SJSA1 (cell line): ENCODE measurements at regions not wholly inside any gene's neighbourhood (a gene's known extent, or its start where the extent isn't known, plus 50 kb on each side); places are given as distances from the start of the nearest gene placed in this dataset.
A peak's percentile ranks its signal among the peaks of the same experiment; 100 is the strongest.

Experiments used
- DNase-seq, 2 experiments: peaks; one replicate each; pipeline ENCODE4 v3.0.0-alpha.2; 2015 to 2020; ENCODE audit warnings: low spot score in 2 of 2, low read depth in 1 of 2
- H3K27ac ChIP-seq: fragments of 250-450 bp; sonication (Bioruptor Pico); 2 replicates; pipeline ENCODE4 v1.5.1; 2020; ENCODE audit warnings: mild to moderate bottlenecking, moderate library complexity
- H3K27me3 ChIP-seq: fragments of 250-450 bp; sonication (Bioruptor Pico); replicated peaks from 2 replicates; pipeline ENCODE4 v1.5.1; 2020; ENCODE audit warnings: mild to moderate bottlenecking, moderate library complexity
- H3K36me3 ChIP-seq: fragments of 250-450 bp; sonication (Bioruptor Pico); 2 replicates; pipeline ENCODE4 v1.5.1; 2020; ENCODE audit warnings: mild to moderate bottlenecking
- H3K4me1 ChIP-seq: fragments of 250-450 bp; sonication (Bioruptor Pico); replicated peaks from 2 replicates; pipeline ENCODE4 v1.6.1; 2021; ENCODE audit warnings: mild to moderate bottlenecking
- H3K4me3 ChIP-seq: fragments of 250-450 bp; sonication (Bioruptor Pico); 2 replicates; pipeline ENCODE4 v1.5.1; 2020; ENCODE audit warnings: mild to moderate bottlenecking
- H3K9me3 ChIP-seq: fragments of 250-450 bp; sonication (Bioruptor Pico); replicated peaks from 2 replicates; pipeline ENCODE4 v1.5.1; 2020; ENCODE audit warnings: mild to moderate bottlenecking

DNA sequence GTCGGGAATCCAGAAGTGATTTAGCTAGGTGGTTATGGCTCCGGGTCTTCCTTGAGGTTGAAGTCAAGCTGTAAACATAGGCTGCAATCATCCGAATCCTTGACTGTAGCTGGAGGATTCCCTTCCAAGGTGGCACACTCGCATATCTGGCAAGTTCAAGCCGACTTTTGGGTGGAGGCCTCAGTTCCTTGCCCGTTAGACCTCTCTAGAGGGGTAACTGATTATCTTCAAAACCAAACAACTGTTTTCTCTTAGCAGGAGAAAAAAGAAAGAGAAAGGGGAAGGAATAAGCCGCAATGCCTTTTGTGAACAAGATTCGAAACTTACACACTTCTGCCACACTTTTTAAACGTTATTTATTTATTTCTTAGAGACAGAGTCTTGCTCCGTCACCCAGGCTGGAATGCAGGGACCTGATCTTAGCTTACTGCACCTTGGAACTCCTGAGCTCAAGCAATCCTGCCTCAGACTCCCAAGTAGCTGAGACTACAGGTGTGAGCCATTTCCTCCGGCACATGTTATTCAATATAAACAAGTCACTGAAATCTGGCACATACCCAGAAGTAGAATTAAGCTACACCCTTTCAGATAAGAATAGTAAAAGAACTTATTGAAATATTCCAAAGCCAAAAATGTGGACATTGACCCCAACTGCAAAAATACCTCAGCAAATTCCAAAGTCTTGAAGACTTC is 76.3 kb downstream of the HFE start:
- Histone ChIP-seq H3K4me1 (peaks cover 8% of the 10 kb centered on the region), H3K36me3 (no peaks in the 10 kb centered on the region), H3K9me3 (no peaks in the 10 kb centered on the region), H3K27ac (no peak overlapping the region), H3K27me3 (no peaks in the 10 kb centered on the region), H3K4me3 (no peak overlapping the region)
- no peak for DNase-seq

DNA sequence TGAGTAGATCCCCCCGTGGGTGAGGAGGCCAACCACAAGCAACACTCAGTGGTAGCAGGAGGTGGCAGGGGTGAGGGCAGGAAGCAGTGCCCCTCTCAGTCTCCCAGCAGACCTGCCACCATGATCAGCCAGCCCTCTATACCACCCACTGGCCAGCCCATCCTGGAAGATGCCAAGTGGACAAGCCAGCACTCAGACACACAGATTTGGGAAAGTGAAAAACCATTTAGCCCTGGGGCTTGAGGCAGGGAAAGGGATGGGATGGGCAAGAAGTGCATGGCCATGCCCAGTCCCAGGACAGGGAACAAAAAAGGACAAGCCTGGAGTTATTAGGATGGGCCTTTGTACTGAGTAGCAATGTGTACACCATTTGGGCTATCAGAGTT is 76.9 kb downstream of the HFE start:
- no peak for DNase-seq
- Histone ChIP-seq H3K36me3 (no peaks in the 10 kb centered on the region), H3K4me1 (peaks cover 8% of the 10 kb centered on the region), H3K27me3 (no peaks in the 10 kb centered on the region), H3K27ac (no peak overlapping the region), H3K4me3 (no peak overlapping the region), H3K9me3 (no peaks in the 10 kb centered on the region)

- H3K4me3 ChIP-seq, result no peak overlapping the region
- DNase-seq, result no peak
- H3K4me1 ChIP-seq, result no peaks in the 10 kb centered on the region
- H3K27me3 ChIP-seq, result no peaks in the 10 kb centered on the region
- H3K36me3 ChIP-seq, result no peaks in the 10 kb centered on the region
- H3K27ac ChIP-seq, result no peak overlapping the region
- H3K9me3 ChIP-seq, result no peaks in the 10 kb centered on the region
Observed at GRCh38 chr6:26165261-26165790, 78.1 kb downstream of the HFE start.

DNA sequence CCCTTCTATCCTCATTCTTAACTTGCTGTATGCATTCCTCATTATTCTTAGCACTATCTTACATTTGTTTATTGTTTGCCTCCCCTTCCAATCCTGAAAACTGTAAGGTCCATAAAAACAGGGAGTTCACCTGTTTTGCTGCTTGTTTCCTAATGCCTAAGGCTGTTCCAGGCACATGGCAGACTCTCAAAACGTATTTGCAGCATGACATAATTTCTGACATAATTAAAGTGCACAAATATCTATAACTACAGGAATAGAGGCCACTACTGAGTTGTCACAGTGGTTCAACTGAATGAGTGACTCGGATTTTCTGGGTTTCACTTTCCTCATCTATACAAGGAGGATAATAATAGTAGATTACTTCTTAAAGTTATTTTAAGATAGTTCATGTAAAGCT is 83.0 kb downstream of the HFE start:
- no peak overlapping the region for H3K27ac ChIP-seq
- DNase-seq, result no peak
- no peak overlapping the region for H3K4me3 ChIP-seq
- H3K9me3 ChIP-seq, result no peaks in the 10 kb centered on the region
- H3K27me3 ChIP-seq, result no peaks in the 10 kb centered on the region
- H3K36me3 ChIP-seq, result no peaks in the 10 kb centered on the region
- peaks cover 12% of the 10 kb centered on the region for H3K4me1 ChIP-seq

DNA sequence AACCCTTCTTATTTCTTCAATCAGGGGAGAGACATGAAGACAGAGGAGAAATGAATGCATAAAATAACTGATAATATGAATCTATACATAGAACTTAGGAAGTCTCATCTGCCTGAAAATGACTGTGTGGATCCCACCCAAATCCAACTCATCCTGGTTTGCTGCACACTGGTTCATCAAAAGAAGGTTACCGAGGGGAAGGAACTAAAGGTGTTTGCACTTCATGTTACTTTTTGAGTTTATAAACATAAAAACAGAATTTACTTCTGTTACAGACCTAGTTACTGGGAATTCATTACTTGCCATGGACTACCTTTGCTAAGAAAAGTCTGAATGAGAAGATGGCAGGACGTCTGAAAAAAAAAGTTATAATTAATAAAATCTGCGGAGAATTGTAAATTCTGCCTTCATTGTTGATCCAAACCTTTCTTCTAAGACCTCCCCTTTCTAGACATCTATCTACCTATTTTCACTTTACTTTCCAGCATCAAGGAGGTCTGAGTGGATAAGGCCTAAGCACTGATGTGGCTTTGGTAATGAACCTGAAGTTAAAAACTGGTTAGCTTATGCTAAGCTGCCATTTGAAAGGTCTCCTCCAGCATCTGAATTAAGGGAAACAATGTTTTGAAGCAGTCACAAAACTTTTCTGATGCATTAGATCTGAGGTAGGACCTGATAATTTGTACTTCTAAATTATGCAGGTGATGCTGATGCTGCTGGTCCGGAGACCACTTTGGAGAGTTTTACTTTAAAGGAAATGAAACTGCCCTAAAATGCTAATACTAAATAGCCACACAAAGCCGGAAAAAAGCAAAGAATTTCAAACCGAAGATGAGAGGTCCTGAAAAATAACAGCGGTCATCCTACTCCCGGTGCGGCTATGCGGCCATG is 84.0 kb downstream of the HFE start:
- Histone ChIP-seq H3K4me1 (peaks cover 12% of the 10 kb centered on the region), H3K9me3 (no peaks in the 10 kb centered on the region), H3K4me3 (peak overlapping the region; percentile 55), H3K27ac (peak overlapping the region; percentile 86), H3K36me3 (no peaks in the 10 kb centered on the region), H3K27me3 (no peaks in the 10 kb centered on the region)
- no peak for DNase-seq

- no peaks in the 10 kb centered on the region for H3K36me3 ChIP-seq
- peaks cover 12% of the 10 kb centered on the region for H3K4me1 ChIP-seq
- peak in 1 of 2 experiments; percentile 78 for DNase-seq
- no peaks in the 10 kb centered on the region for H3K27me3 ChIP-seq
- H3K27ac ChIP-seq, result peak overlapping the region; percentile 86
- H3K9me3 ChIP-seq, result no peaks in the 10 kb centered on the region
- peak overlapping the region; percentile 55 for H3K4me3 ChIP-seq
Observed at GRCh38 chr6:26172608-26172968, 85.4 kb downstream of the HFE start.

DNA sequence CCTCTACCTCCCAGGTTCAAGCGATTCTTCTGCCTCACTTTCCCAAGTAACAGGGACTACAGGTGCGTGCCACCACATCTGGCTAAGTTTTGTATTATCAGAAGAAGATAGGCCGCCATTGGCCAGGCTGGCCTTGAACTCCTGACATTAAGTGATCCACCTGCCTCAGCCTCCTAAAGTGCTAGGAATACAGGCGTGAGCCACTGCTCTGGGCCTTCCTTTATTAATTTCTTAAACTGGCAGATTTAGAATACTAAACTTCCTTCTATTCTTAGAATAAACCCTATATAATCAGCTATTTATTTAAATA is 86.6 kb downstream of the HFE start:
- H3K27me3 ChIP-seq, result no peaks in the 10 kb centered on the region
- no peaks in the 10 kb centered on the region for H3K9me3 ChIP-seq

GRCh38 chr6:26175033-26175427 is 87.8 kb downstream of the HFE start:
- no peak overlapping the region for H3K27ac ChIP-seq
- no peak overlapping the region for H3K4me3 ChIP-seq
- no peaks in the 10 kb centered on the region for H3K36me3 ChIP-seq
- H3K9me3 ChIP-seq, result no peaks in the 10 kb centered on the region
- DNase-seq, result peak in 1 of 2 experiments; percentile 16
- peaks cover 12% of the 10 kb centered on the region for H3K4me1 ChIP-seq
- no peaks in the 10 kb centered on the region for H3K27me3 ChIP-seq

More for the DNA sequence above, 86.6 kb downstream of the HFE start:
- DNase-seq, result no peak
- no peak overlapping the region for H3K27ac ChIP-seq
- H3K4me3 ChIP-seq, result no peak overlapping the region
- no peaks in the 10 kb centered on the region for H3K36me3 ChIP-seq
- peaks cover 12% of the 10 kb centered on the region for H3K4me1 ChIP-seq

DNA sequence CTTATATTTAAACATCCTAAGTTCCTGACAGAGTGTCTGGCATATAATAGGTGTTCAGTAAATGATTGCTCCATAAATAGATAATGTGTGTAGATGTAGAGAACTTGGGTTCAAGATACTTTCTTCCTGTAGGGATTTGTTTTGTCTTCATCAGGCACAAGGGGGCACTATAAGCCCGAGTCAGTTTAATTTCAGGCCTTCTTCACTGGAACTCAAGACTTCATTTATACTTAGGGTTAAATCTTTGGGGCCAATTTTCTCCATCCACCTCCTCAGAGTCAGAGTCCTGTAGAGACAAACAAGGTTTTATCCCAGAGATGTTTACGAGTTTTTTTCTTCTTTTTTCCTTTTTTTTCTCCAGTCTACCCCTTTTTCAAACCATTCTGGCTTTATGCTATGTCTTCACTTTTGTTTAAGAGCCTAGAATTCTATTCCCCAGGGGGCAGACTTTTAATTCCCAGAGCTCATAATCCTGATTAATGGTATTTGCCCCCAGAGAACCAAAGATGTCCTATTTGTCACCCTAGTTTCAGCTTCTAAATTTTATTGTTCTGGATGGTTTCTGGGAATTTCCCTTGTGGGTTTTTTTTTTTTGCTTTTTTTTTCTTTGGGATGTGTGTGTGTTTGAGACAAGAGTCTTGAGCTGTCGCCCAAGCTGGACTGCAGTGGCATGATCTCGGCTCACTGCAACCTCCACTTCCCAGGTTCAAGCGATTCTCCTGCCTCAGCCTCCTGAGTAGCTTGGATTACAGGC is 88.4 kb downstream of the HFE start:
- H3K36me3 ChIP-seq, result no peaks in the 10 kb centered on the region
- H3K4me1 ChIP-seq, result peaks cover 12% of the 10 kb centered on the region
- H3K27me3 ChIP-seq, result no peaks in the 10 kb centered on the region
- no peaks in the 10 kb centered on the region for H3K9me3 ChIP-seq
- no peak overlapping the region for H3K27ac ChIP-seq
- peak in 1 of 2 experiments; percentile 60 for DNase-seq
- no peak overlapping the region for H3K4me3 ChIP-seq

- DNase-seq, result no peak
- Histone ChIP-seq H3K27ac (no peak overlapping the region), H3K27me3 (no peaks in the 10 kb centered on the region), H3K36me3 (no peaks in the 10 kb centered on the region), H3K9me3 (no peaks in the 10 kb centered on the region), H3K4me1 (0 out of 2 replicates have a peak, but pooled peaks cover 4% of the 10 kb centered on the region), H3K4me3 (no peak overlapping the region)
Observed at GRCh38 chr6:26179675-26180074, 92.4 kb downstream of the HFE start.

DNA sequence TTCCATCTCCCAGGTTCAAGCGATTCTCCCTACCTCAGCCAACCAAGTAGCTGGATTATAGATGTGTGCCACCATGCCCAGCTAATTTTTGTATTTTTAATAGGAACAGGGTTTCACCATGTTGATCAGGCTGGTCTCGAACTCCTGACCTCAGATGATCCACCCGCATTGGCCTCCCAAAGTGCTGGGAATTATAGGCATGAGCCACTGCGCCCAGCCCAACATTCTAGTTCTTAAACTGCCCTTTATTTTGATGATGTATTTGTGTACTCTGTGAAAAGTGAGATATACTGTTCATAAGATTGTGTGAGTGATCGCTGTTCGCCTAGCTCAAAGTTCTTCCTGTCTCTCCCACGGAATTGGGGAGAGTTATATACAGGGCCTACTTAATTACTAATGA is 93.1 kb downstream of the HFE start:
- DNase-seq, result no peak
- Histone ChIP-seq H3K27ac (no peak overlapping the region), H3K36me3 (no peaks in the 10 kb centered on the region), H3K27me3 (no peaks in the 10 kb centered on the region), H3K4me3 (no peak overlapping the region), H3K4me1 (0 out of 2 replicates have a peak, but pooled peaks cover 4% of the 10 kb centered on the region), H3K9me3 (no peaks in the 10 kb centered on the region)

DNA sequence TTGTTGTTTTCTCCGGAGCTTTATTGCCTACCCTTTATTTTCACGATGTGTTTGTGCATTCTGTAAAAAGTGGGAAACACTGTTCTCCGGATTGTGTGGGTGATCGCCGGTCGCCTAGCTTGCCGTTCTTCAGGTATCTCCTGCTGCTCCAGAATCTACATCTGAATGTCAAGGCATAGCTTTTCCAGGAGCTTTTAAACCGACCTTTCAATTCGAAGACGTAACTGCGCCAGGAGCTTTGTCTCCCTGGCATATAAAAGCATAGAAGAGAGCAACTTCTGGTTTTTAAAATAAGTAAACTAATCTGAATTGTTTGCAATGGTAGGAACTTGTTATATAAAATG is 96.0 kb downstream of the HFE start:
- no peak for DNase-seq
- no peaks in the 10 kb centered on the region for H3K27me3 ChIP-seq
- H3K9me3 ChIP-seq, result no peaks in the 10 kb centered on the region
- H3K36me3 ChIP-seq, result no peaks in the 10 kb centered on the region
- H3K27ac ChIP-seq, result no peak overlapping the region
- peaks cover 8% of the 10 kb centered on the region; the same call in 1 of the 2 replicates for H3K4me1 ChIP-seq
- H3K4me3 ChIP-seq, result peak overlapping the region; percentile 26

DNA sequence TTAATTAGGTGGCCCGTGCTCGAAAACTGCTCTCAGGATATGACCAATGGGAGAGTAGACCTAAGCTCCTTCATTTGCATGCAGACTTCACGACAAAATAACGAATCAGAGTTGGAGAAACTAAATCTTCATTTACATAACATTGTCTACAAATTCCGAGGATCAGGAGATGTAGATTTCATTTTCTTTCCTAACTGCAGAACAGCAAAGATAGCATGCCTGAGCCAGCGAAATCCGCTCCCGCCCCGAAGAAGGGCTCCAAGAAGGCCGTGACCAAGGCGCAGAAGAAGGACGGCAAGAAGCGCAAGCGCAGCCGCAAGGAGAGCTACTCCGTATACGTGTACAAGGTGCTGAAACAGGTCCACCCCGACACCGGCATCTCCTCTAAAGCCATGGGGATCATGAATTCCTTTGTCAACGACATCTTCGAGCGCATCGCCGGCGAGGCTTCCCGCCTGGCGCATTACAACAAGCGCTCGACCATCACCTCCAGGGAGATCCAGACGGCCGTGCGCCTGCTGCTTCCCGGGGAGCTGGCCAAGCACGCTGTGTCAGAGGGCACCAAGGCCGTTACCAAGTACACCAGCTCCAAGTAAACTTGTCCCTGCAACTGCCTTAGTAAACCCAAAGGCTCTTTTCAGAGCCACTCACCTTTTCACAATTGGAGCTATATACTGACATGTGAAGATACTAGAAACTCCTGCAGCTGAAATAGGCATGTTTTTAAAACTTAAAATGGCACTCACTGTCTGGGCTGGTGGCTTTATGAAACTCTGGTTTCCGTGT is 96.5 kb downstream of the HFE start:
- H3K4me3 ChIP-seq, result peak overlapping the region; percentile 26
- H3K27me3 ChIP-seq, result no peaks in the 10 kb centered on the region
- no peak overlapping the region; the same call in 1 of the 2 replicates for H3K27ac ChIP-seq
- H3K36me3 ChIP-seq, result no peaks in the 10 kb centered on the region
- peak in 1 of 2 experiments; percentile 60 for DNase-seq
- H3K4me1 ChIP-seq, result peaks cover 14% of the 10 kb centered on the region; the same call in 1 of the 2 replicates
- H3K9me3 ChIP-seq, result no peaks in the 10 kb centered on the region
